ENCODE measurements at regions not wholly inside any gene's neighbourhood (a gene's known extent, or its start where the extent isn't known, plus 50 kb on each side); places are given as distances from the start of the nearest gene placed in this dataset.

DNA sequence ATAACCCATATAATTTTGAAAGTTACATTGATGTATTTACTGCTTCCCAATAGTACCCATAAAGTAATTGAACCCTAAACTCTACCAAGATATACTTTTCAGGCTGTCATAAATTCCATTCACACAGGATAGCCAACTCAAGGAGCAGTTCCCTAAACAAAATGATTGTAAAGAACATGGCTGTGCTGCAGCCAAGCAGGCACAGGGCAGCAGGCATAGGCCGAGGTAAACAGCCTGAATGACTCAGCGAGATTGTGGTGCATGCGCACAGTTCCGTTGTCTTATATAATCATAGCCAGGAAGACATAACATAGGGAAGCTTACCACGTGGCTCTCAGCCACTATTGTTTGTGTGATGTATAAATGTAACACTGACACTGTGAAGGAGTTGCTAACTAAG is 344.9 kb downstream of the FSCB start:
- TF ChIP-seq, protein P1, sequence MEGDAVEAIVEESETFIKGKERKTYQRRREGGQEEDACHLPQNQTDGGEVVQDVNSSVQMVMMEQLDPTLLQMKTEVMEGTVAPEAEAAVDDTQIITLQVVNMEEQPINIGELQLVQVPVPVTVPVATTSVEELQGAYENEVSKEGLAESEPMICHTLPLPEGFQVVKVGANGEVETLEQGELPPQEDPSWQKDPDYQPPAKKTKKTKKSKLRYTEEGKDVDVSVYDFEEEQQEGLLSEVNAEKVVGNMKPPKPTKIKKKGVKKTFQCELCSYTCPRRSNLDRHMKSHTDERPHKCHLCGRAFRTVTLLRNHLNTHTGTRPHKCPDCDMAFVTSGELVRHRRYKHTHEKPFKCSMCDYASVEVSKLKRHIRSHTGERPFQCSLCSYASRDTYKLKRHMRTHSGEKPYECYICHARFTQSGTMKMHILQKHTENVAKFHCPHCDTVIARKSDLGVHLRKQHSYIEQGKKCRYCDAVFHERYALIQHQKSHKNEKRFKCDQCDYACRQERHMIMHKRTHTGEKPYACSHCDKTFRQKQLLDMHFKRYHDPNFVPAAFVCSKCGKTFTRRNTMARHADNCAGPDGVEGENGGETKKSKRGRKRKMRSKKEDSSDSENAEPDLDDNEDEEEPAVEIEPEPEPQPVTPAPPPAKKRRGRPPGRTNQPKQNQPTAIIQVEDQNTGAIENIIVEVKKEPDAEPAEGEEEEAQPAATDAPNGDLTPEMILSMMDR (IDR thresholded peaks at IDR 0.05; ENCODE audit: extremely low read depth, missing control alignments) = no peak
- DNase-seq (ENCODE audit: low spot score) = no peak

DNA sequence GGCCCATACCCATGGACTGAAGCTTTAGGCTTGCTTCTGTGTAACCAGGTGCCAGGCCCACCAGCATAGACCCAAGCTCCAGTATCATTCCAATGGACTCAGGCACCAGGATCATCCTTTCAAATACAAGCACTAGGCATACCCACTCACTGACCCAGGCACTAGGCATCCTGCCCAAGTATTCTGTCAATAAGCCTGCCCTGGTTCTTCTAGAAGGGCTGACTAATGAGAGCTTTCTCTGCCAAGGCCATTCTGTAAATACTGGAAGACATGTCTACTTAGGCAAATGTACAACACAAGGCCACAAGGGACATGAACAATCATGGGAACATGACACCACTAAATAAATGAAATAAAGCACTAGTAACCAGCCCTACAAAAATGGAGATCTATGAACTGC is 352.2 kb downstream of the FSCB start:
- DNase-seq (ENCODE audit: low spot score) = no peak
- TF ChIP-seq, protein P1 (IDR thresholded peaks at IDR 0.05; ENCODE audit: extremely low read depth, missing control alignments) = no peak

DNA sequence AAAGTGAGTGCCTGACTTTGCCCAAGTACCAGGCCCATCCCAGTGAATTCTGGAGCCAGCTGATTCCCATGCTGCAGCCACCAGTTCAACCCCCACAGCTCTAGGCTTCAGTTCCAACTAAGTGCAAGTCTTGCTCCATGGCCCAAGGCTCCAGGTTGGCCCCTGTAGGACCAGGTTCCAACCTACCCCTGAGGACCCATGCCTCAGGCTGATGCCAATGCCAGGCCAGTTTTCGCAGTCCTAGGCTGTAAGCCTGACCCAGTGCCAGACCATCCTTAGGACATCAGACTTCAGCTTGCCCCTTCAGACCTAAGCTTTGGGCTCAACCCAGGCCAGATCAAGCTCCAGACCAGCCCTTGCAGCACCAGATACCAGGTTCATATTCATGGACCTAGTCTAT is 352.6 kb downstream of the FSCB start:
- DNase-seq (ENCODE audit: low spot score) = no peak
- TF ChIP-seq, protein P1 (IDR thresholded peaks at IDR 0.05; ENCODE audit: extremely low read depth, missing control alignments) = no peak

DNA sequence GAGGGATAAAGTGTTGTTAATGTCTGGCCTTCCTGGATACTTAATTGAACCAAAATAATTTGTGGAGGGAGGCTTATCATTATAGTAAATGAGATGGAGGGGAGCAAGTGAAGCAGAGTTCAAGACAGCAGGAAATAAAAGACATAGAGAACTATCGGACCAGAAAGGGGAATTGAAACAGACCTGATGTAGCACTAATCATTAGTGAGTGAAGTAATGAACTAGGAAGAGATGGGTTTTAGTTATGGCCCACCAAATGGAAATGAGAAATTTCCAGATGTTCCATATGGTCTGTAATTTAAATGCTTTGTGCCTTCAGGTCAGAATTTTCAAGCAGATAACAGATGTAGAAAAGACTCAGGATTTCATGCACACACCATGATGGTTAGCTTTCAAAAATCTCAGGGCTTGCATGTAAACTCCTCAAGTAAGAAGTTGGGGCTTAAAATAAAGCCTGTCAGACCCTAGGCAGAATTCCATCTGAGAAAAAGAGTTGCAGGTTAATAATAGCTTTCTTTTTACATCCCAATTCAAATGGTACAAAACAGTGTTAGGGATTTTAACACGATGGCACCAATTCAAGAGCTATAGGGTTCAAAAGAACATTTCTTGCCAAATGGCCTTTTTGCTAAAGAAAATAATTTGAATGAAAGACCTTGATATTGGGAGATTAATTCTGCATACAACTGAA is 355.8 kb downstream of the FSCB start:
- TF ChIP-seq, protein P1 (IDR thresholded peaks at IDR 0.05; ENCODE audit: extremely low read depth, missing control alignments) = no peak
- no peak for DNase-seq (ENCODE audit: low spot score)

DNA sequence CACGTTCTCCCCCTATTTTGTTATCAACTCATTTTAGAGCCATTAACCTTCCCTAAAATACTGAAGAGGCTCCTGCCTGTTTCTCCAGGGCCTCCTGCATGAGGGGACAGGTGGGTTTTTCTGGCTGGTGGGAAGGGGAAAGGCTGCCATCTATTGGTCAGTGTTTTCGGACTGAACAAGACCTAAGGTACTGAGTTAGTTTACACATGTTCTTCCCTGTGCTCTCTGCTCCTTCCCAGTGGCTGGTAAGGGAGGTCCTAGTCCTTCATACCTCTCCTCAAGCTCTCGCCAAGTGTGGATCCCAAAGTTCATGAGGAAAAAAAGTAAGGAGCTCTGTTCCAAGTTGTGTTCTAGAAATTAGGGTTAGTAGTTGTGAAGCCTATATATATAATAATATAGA is 357.5 kb downstream of the FSCB start:
- DNase-seq (ENCODE audit: low spot score) = no peak
- TF ChIP-seq, protein P1 (IDR thresholded peaks at IDR 0.05; ENCODE audit: extremely low read depth, missing control alignments) = no peak

DNA sequence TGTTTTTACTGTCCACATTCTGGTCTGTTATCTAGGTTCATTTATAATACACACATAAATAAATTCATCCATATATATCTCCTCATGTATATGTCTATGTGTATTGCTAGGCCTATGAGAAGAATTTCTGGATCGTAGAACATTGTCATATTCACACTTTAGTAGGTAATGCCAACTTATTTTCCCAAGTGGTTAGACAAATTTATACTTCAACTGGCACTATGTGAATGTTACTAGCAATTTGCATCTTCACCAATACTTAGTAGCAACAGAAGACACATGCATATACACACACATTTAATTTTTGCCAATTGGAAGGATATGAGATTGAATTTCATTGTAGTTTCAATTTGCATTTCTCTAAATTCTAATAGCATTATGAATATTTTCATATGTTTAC is 365.1 kb downstream of the FSCB start:
- TF ChIP-seq, protein P1 (IDR thresholded peaks at IDR 0.05; ENCODE audit: extremely low read depth, missing control alignments) = no peak
- DNase-seq (ENCODE audit: low spot score) = no peak

DNA sequence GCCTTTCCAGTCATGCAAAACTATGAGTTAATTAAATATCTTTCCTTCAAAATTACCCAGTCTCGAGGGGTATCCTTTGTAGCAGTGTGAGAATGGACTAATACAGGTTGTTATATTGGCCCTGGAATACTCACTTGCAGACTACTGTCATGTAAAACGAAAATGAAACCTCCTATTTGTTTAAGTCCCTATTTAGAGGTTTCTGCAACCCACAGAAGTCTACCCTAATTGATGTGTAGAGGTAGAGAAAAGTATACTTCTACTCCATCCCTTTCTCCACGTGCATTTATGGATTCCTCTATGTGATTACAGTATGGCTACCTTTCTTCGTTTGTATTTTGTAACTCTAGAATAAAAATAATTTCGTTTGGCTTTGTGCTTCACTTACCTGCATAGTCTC is 371.1 kb downstream of the FSCB start:
- DNase-seq (ENCODE audit: low spot score) = no peak
- TF ChIP-seq, protein P1 (IDR thresholded peaks at IDR 0.05; ENCODE audit: extremely low read depth, missing control alignments) = no peak

All from GM20000 (cell line).